Activated CD8-positive, alpha-beta T cell treated with anti-CD3 and anti-CD28 coated beads for 36 hours (primary cell): ENCODE measurements at regions not wholly inside any gene's neighbourhood (a gene's known extent, or its start where the extent isn't known, plus 50 kb on each side); places are given as distances from the start of the nearest gene placed in this dataset.

Experiments used
- ATAC-seq: fragments of 200-7000 bp; cut with Tn5 transposase; one replicate; pipeline ENCODE4 v1.10.0; 2021; ENCODE audit warnings: mild to moderate bottlenecking, moderate library complexity
- CTCF ChIA-PET: fragments of 350-600 bp; sonication (Branson Sonifier 250); formaldehyde crosslinking; loops from one replicate; lab custom pipeline; 2021; ENCODE audit warnings: antibody characterized with exemption; lab: Charles Lee
- POLR2A ChIA-PET: fragments of 350-600 bp; sonication (Branson Sonifier 250); formaldehyde crosslinking; loops from one replicate; lab custom pipeline; 2021; ENCODE audit warnings: antibody characterized with exemption; lab: Charles Lee
- DNase-seq: peaks from one replicate; pipeline ENCODE4 v3.0.0-alpha.2; 2020
- H3K27ac Mint-ChIP-seq: one replicate; pipeline ENCODE4 v1.8.0; 2021; ENCODE audit warnings: mild to moderate bottlenecking, mixed read lengths
- H3K27me3 Mint-ChIP-seq: one replicate; pipeline ENCODE4 v1.8.0; 2021; ENCODE audit warnings: mixed read lengths
- H3K36me3 Mint-ChIP-seq: one replicate; pipeline ENCODE4 v1.8.0; 2021; ENCODE audit warnings: low read depth, mixed read lengths
- H3K4me1 Mint-ChIP-seq: one replicate; pipeline ENCODE4 v1.8.0; 2021; ENCODE audit warnings: low read depth, mixed read lengths
- H3K4me3 Mint-ChIP-seq: one replicate; pipeline ENCODE4 v1.8.0; 2021; ENCODE audit warnings: mild to moderate bottlenecking, moderate library complexity, mixed read lengths
- H3K9me3 Mint-ChIP-seq: one replicate; pipeline ENCODE4 v1.8.0; 2021; ENCODE audit warnings: mixed read lengths
- intact Hi-C: fragments of 100-400 bp; cut with micrococcal nuclease; formaldehyde crosslinking; loops from one replicate; pipeline ENCODE4 v1.10.0; 2022
- TF ChIP-seq, protein P1 (sequence below): fragments of 200-600 bp; IDR thresholded peaks from one replicate; pipeline ENCODE4 v1.8.0; 2022; ENCODE audit warnings: antibody characterized with exemption, mild to moderate bottlenecking

DNA sequence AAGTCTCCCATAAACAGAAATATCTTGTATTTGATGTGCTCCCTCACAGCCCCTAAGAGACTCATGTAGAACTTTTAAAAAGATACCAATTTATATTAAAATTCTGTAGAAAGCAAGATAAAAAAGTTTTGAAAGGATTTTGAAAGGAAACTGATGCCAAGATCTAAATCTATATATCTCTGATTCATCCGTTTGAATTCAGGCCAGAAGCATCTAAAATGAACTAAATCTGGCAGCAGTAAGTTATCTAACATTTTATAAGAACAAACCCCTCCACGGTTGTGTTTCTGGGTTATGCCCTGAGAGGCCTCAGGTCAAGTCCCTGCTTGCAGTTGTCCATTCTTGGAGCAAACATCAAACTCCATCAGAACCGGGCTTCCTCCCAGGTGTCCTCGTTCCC lies 165.8 kb downstream of the FBXO15 start:
- Mint-ChIP-seq H3K9me3 (no peaks in the 10 kb centered on the region), H3K27me3 (no peaks in the 10 kb centered on the region), H3K4me3 (no peak overlapping the region), H3K27ac (no peak overlapping the region), H3K36me3 (no peaks in the 10 kb centered on the region), H3K4me1 (no peaks in the 10 kb centered on the region)
- ChIA-PET CTCF (no interaction called here), POLR2A (no interaction called here)
- DNase-seq (no peak), ATAC-seq (no peak)
- TF ChIP-seq, protein P1, sequence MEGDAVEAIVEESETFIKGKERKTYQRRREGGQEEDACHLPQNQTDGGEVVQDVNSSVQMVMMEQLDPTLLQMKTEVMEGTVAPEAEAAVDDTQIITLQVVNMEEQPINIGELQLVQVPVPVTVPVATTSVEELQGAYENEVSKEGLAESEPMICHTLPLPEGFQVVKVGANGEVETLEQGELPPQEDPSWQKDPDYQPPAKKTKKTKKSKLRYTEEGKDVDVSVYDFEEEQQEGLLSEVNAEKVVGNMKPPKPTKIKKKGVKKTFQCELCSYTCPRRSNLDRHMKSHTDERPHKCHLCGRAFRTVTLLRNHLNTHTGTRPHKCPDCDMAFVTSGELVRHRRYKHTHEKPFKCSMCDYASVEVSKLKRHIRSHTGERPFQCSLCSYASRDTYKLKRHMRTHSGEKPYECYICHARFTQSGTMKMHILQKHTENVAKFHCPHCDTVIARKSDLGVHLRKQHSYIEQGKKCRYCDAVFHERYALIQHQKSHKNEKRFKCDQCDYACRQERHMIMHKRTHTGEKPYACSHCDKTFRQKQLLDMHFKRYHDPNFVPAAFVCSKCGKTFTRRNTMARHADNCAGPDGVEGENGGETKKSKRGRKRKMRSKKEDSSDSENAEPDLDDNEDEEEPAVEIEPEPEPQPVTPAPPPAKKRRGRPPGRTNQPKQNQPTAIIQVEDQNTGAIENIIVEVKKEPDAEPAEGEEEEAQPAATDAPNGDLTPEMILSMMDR: no peak
- intact Hi-C loops: no loop called here

DNA sequence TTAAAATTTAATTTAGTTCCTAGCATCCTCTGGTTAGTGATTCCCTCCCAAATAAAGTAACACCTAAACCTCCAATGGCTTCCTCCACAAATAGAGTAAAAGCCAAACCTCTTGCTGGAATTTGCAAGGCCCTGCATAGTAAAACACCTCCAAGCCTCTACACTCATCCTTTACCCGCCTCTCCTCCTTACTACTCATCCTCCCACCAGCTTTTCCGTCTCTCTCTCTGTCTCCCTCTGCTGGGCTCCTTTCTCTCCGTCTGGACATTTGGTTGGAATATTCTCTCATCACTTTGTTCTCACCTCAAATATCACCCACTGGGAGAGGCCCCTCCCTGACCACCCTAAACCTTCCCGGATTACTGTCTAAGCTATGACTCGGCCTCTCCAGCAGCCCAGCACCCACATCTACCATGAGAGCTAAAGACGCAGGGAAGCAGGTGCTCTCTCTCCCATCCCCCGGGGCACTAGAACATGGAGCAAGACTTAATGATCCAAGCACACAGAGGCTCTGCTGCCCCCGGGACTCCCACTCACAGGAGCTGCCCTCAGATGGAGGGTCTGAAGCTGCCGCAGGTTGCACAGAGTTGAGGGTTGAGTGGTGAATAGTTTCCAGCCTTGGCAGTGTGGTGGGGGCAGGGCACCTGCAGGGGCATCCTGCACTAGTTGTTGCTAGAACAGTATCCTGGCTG lies 167.2 kb downstream of the FBXO15 start:
- no peaks in the 10 kb centered on the region for H3K9me3 Mint-ChIP-seq
- TF ChIP-seq, protein P1: no peak
- H3K27me3 Mint-ChIP-seq: no peaks in the 10 kb centered on the region
- ATAC-seq (no peak), DNase-seq (no peak)
- ChIA-PET CTCF (interaction anchor here (0.5 kb wide), 1 partner anchor 45 kb away, joined by 3 read pairs; no protein-coding TSS in a partner anchor), POLR2A (no interaction called here)
- no peaks in the 10 kb centered on the region for H3K36me3 Mint-ChIP-seq
- intact Hi-C loops: no loop called here
- no peak overlapping the region for H3K27ac Mint-ChIP-seq
- peaks cover 3% of the 10 kb centered on the region for H3K4me1 Mint-ChIP-seq
- no peak overlapping the region for H3K4me3 Mint-ChIP-seq

DNA sequence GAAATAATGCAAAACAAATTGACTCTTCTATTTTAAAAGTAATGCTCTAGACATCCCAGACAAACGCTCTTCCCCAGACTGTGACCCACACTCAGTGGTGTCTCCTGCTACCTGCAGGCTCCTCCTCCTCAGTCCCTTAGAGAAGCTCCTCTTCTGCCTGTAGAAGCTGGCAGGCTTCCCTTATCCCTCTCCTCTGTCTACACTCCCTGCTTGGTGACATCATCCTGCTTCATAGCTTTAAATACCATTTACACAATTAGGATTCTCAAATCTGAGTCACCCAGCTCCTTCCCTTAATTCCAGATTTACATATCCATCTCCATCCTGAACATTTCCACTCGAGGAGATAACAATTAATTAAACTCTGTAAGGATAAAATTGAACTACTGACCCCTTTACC lies 167.9 kb downstream of the FBXO15 start:
- POLR2A ChIA-PET: interaction anchor here (1.8 kb wide), 1 partner anchor 11 kb away, joined by 5 read pairs; no protein-coding TSS in a partner anchor

DNA sequence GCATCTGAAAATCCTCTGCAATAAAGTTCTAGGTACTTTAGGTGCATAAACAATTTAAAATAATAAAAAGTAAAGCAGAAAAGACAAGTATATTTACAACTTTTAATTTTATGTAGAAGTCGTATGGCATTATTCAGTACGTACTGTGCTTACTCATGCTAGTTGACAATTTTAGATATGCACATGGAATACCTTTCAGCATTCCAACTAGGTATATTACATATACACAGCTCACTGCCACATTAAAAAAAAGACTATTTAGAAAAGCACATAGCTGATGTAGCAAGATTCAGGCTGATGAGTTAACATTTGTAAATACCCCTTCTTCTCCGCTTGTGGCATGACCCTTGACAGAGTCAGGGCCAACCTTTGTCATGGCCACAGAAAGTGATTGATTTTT lies 171.2 kb downstream of the FBXO15 start:
- H3K36me3 Mint-ChIP-seq: no peaks in the 10 kb centered on the region
- POLR2A ChIA-PET: no interaction called here
- intact Hi-C loops: no loop called here
- H3K4me1 Mint-ChIP-seq: peaks cover 7% of the 10 kb centered on the region
- no peak overlapping the region for H3K4me3 Mint-ChIP-seq
- ATAC-seq (no peak), DNase-seq (no peak)
- H3K27ac Mint-ChIP-seq: no peak overlapping the region
- H3K27me3 Mint-ChIP-seq: peaks cover 6% of the 10 kb centered on the region
- no peaks in the 10 kb centered on the region for H3K9me3 Mint-ChIP-seq
- TF ChIP-seq, protein P1: no peak
- CTCF ChIA-PET: no interaction called here

More for the DNA sequence above, 167.9 kb downstream of the FBXO15 start:
- H3K27me3 Mint-ChIP-seq: no peaks in the 10 kb centered on the region
- peaks cover 7% of the 10 kb centered on the region for H3K4me1 Mint-ChIP-seq
- ATAC-seq (no peak), DNase-seq (no peak)
- no peaks in the 10 kb centered on the region for H3K9me3 Mint-ChIP-seq
- CTCF ChIA-PET: no interaction called here
- intact Hi-C loops: no loop called here
- TF ChIP-seq, protein P1: no peak
- H3K36me3 Mint-ChIP-seq: no peaks in the 10 kb centered on the region
- H3K4me3 Mint-ChIP-seq: no peak overlapping the region
- no peak overlapping the region for H3K27ac Mint-ChIP-seq

DNA sequence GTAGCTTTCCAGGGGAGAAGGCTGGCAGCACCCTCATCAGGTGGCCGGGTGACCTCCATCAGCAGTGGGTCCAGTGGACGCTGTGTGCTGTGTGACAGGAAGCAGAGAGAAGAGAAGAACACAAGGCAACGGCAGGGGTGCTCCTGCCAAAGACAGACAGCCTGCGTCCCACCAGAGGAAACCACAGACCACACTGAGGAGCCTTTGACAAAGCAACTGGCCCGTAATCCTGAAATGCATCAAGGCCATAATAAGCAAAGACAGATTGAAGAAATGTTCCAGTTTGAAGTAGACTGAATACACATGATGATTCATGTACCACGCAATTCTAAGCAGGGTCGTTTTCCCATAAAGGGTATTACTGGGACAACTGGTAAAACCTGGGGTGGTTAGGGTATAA lies 172.4 kb downstream of the FBXO15 start:
- ChIA-PET POLR2A (no interaction called here), CTCF (no interaction called here)
- peaks cover 7% of the 10 kb centered on the region for H3K4me1 Mint-ChIP-seq
- H3K27ac Mint-ChIP-seq: no peak overlapping the region
- intact Hi-C loops: no loop called here
- ATAC-seq (peak; percentile 85), DNase-seq (peak; percentile 70)
- H3K9me3 Mint-ChIP-seq: no peaks in the 10 kb centered on the region
- TF ChIP-seq, protein P1: no peak
- peaks cover 6% of the 10 kb centered on the region for H3K27me3 Mint-ChIP-seq
- H3K36me3 Mint-ChIP-seq: no peaks in the 10 kb centered on the region
- no peak overlapping the region for H3K4me3 Mint-ChIP-seq
